ENCODE measurements at regions not wholly inside any gene's neighbourhood (a gene's known extent, or its start where the extent isn't known, plus 50 kb on each side); places are given as distances from the start of the nearest gene placed in this dataset.
A peak's percentile ranks its signal among the peaks of the same experiment; 100 is the strongest.

DNA sequence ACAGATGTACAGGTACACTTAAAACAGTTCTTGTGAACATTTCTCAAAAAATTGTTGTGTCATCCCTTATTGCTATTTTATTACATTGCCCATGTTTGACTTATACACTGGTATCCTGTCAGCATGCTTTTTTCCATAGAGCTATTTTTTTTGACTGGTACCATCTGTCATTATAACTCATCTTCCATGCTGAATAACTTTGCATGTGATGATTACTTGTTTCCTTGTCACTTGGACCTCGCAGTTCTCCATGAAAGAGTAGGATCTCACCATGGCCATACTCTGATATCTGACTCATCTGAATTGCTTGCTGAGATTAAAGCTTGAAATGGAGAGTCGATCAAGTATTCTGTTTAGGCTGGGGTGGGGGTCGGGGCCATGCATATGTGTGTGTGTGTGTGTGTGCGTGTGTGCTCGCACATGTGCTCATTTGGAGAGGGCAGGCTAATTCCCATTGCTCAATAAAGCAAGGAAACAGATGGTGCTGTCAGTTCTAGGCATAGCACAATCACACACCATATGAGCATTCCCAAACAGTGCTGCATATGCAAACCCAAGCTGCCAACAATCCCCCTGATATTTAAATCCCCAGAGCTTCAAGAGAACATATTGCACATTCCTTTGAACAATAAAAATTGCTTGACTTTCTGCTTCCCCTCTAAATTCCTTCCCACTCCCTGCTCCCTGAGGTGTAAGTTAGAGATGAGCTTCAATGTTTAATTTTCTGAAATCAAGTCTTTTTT lies 62.9 kb downstream of the NHLRC3 start:
- no peak overlapping the region for H3K4me3 ChIP-seq (ENCODE audit: low read length)
- no peak overlapping the region for H3K4me2 ChIP-seq (ENCODE audit: low read length)

GRCh38 chr13:39102981-39103490 lies 64.8 kb downstream of the NHLRC3 start:
- TF ChIP-seq EZH2phosphoT487 (IDR thresholded peaks at IDR 0.05; ENCODE audit: low read depth) (no peak), CTCF (IDR thresholded peaks at IDR 0.05; ENCODE audit: low read depth, low read length) (no peak)
- no peak overlapping the region for H3K27ac ChIP-seq (ENCODE audit: low read length)
- H3K36me3 ChIP-seq (replicated peaks; ENCODE audit: low read depth, low read length): no peaks in the 10 kb centered on the region
- no peaks in the 10 kb centered on the region for H3K79me2 ChIP-seq (ENCODE audit: low read length)
- H4K20me1 ChIP-seq (ENCODE audit: insufficient read depth, low read length): no peaks in the 10 kb centered on the region
- H3K9ac ChIP-seq (ENCODE audit: low read length): no peak overlapping the region
- H3K4me2 ChIP-seq (ENCODE audit: low read length): no peak overlapping the region
- H3K4me3 ChIP-seq (ENCODE audit: low read length): no peak overlapping the region
- no peaks in the 10 kb centered on the region for H3K9me3 ChIP-seq (ENCODE audit: insufficient read depth, low read length)
- H3K4me1 ChIP-seq (ENCODE audit: low read length): peaks cover 6% of the 10 kb centered on the region; the same call in 1 of the 2 replicates
- H2AFZ ChIP-seq (ENCODE audit: low read depth, low read length): no peak overlapping the region
- no peaks in the 10 kb centered on the region for H3K27me3 ChIP-seq (ENCODE audit: low read depth, low read length)

More for the DNA sequence above, 62.9 kb downstream of the NHLRC3 start:
- H3K36me3 ChIP-seq (replicated peaks; ENCODE audit: low read depth, low read length): no peaks in the 10 kb centered on the region
- H4K20me1 ChIP-seq (ENCODE audit: insufficient read depth, low read length): no peaks in the 10 kb centered on the region
- H3K27ac ChIP-seq (ENCODE audit: low read length): no peak overlapping the region
- H3K9ac ChIP-seq (ENCODE audit: low read length): no peak overlapping the region
- no peaks in the 10 kb centered on the region for H3K27me3 ChIP-seq (ENCODE audit: low read depth, low read length)
- no peaks in the 10 kb centered on the region for H3K9me3 ChIP-seq (ENCODE audit: insufficient read depth, low read length)
- H3K4me1 ChIP-seq (ENCODE audit: low read length): peaks cover 6% of the 10 kb centered on the region; the same call in 1 of the 2 replicates
- TF ChIP-seq EZH2phosphoT487 (IDR thresholded peaks at IDR 0.05; ENCODE audit: low read depth): no peak
- TF ChIP-seq CTCF (IDR thresholded peaks at IDR 0.05; ENCODE audit: low read depth, low read length): no peak
- H2AFZ ChIP-seq (ENCODE audit: low read depth, low read length): no peak overlapping the region
- no peaks in the 10 kb centered on the region for H3K79me2 ChIP-seq (ENCODE audit: low read length)

DNA sequence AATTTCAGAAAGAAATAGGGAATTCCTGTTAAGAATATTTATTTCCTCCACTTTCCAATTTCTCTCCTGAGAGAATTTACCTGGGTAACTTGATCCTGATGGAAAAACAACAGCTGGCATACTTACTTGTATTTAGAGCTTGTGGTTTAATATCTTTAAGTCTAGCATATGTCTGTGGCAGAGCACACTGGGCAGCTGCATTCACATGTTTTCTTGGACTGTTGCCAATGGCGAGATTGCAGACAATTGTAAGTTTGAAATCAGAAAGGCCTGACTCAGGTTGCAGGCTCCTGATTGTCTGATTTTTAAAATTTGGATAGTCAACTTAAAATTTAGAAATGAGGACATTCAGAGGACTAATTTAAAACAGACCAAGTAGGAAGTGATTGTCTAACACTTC lies 66.9 kb downstream of the NHLRC3 start:
- Histone ChIP-seq H3K36me3 (replicated peaks; ENCODE audit: low read depth, low read length) (no peaks in the 10 kb centered on the region), H3K9ac (ENCODE audit: low read length) (no peak overlapping the region), H2AFZ (ENCODE audit: low read depth, low read length) (0 out of 2 replicates have a peak overlapping the region, but pooled peaks have one; percentile 40), H3K4me1 (ENCODE audit: low read length) (peaks cover 6% of the 10 kb centered on the region; the same call in 1 of the 2 replicates), H3K27ac (ENCODE audit: low read length) (no peak overlapping the region), H3K79me2 (ENCODE audit: low read length) (no peaks in the 10 kb centered on the region), H3K9me3 (ENCODE audit: insufficient read depth, low read length) (no peaks in the 10 kb centered on the region), H3K4me3 (ENCODE audit: low read length) (no peak overlapping the region), H4K20me1 (ENCODE audit: insufficient read depth, low read length) (no peaks in the 10 kb centered on the region), H3K27me3 (ENCODE audit: low read depth, low read length) (peaks cover 4% of the 10 kb centered on the region; the same call in 1 of the 2 replicates), H3K4me2 (ENCODE audit: low read length) (no peak overlapping the region)
- no peak for TF ChIP-seq CTCF (IDR thresholded peaks at IDR 0.05; ENCODE audit: low read depth, low read length)
- no peak for TF ChIP-seq EZH2phosphoT487 (IDR thresholded peaks at IDR 0.05; ENCODE audit: low read depth)

GRCh38 chr13:39106216-39107005 lies 68.2 kb downstream of the NHLRC3 start:
- Histone ChIP-seq H3K36me3 (replicated peaks; ENCODE audit: low read depth, low read length) (no peaks in the 10 kb centered on the region), H3K27me3 (ENCODE audit: low read depth, low read length) (peaks cover 8% of the 10 kb centered on the region; the same call in 1 of the 2 replicates), H3K4me1 (ENCODE audit: low read length) (peaks cover 6% of the 10 kb centered on the region; the same call in 1 of the 2 replicates), H3K27ac (ENCODE audit: low read length) (no peak overlapping the region), H3K9ac (ENCODE audit: low read length) (no peak overlapping the region), H2AFZ (ENCODE audit: low read depth, low read length) (0 out of 2 replicates have a peak overlapping the region, but pooled peaks have one; percentile 41), H3K9me3 (ENCODE audit: insufficient read depth, low read length) (no peaks in the 10 kb centered on the region), H4K20me1 (ENCODE audit: insufficient read depth, low read length) (no peaks in the 10 kb centered on the region), H3K4me2 (ENCODE audit: low read length) (no peak overlapping the region), H3K4me3 (ENCODE audit: low read length) (no peak overlapping the region), H3K79me2 (ENCODE audit: low read length) (no peaks in the 10 kb centered on the region)
- no peak for TF ChIP-seq EZH2phosphoT487 (IDR thresholded peaks at IDR 0.05; ENCODE audit: low read depth)
- no peak for TF ChIP-seq CTCF (IDR thresholded peaks at IDR 0.05; ENCODE audit: low read depth, low read length)
